OCI-LY1 (cell line): ENCODE measurements at regions not wholly inside any gene's neighbourhood (a gene's known extent, or its start where the extent isn't known, plus 50 kb on each side); places are given as distances from the start of the nearest gene placed in this dataset.

ENCODE experiments used
- CTCF ChIP-seq: fragments of 200-600 bp; sonication (generic), shearing (Covaris generic); IDR thresholded peaks from 2 replicates; pipeline ENCODE4 v1.5.1; 2017; ENCODE audit warnings: mild to moderate bottlenecking, antibody characterized with exemption, low read length, moderate library complexity, mixed read lengths
- EZH2 ChIP-seq: fragments of 200-600 bp; sonication (generic), shearing (Covaris generic); IDR thresholded peaks from 2 replicates; pipeline ENCODE4 v1.8.0; 2017; ENCODE audit warnings: borderline replicate concordance, mixed run types, mild to moderate bottlenecking, antibody characterized with exemption, low read length, moderate library complexity, mixed read lengths

- TF ChIP-seq CTCF (no peak), EZH2 (no peak)
These were observed 453.2 kb downstream of the TNS3 start for GRCh38 chr7:47128700-47129099.
